ENCODE measurements at regions not wholly inside any gene's neighbourhood (a gene's known extent, or its start where the extent isn't known, plus 50 kb on each side); places are given as distances from the start of the nearest gene placed in this dataset.

- TF ChIP-seq ZNF302 (CRISPR knock-in tag; IDR thresholded peaks at IDR 0.05) (no peak), MAFK (IDR thresholded peaks at IDR 0.05; ENCODE audit: partially characterized antibody) (no peak), MAX (IDR thresholded peaks at IDR 0.05) (no peak), HES2 (IDR thresholded peaks at IDR 0.05) (no peak), HOXA7 (CRISPR knock-in tag; IDR thresholded peaks at IDR 0.05) (no peak)
- H3K4me2 ChIP-seq = no peak overlapping the region
- CTCF ChIA-PET = no interaction called here
- ATAC-seq (no peak), DNase-seq (ENCODE audit: low read depth in 1 of 2, low spot score in 1 of 2) (no peak), FAIRE-seq (no peak)
- no peaks in the 10 kb centered on the region for H3K4me1 ChIP-seq
- POLR2A ChIA-PET = no interaction called here
- H3K27ac ChIP-seq = no peak overlapping the region
- no peaks in the 10 kb centered on the region for H3K9me3 ChIP-seq
- WGBS (ENCODE audit: missing lambda C conversion rate) = 86% methylated on average over 8 of the region's 12 CpGs
- no peak overlapping the region for H3K4me3 ChIP-seq
Observed at GRCh38 chr22:44385781-44386180, 73.0 kb upstream of the SHISAL1 start.

GRCh38 chr22:44385296-44385610 lies 72.5 kb upstream of the SHISAL1 start:
- H3K4me3 ChIP-seq = no peak overlapping the region
- H3K4me2 ChIP-seq = no peak overlapping the region
- H3K27ac ChIP-seq = no peak overlapping the region; a peak in 1 of 6 replicates
- no peaks in the 10 kb centered on the region for H3K9me3 ChIP-seq
- TF ChIP-seq NR3C1 (IDR thresholded peaks at IDR 0.05) = no peak
- no peak for TF ChIP-seq FOSL2 (IDR thresholded peaks at IDR 0.05)
- TF ChIP-seq FOSL2 (CRISPR knock-in tag; IDR thresholded peaks at IDR 0.05) = no peak
- TF ChIP-seq MAZ (IDR thresholded peaks at IDR 0.05; ENCODE audit: borderline replicate concordance, low read depth, low read length) = no peak
- no peak for TF ChIP-seq HEYL (CRISPR knock-in tag; IDR thresholded peaks at IDR 0.05)
- FAIRE-seq (no peak), DNase-seq (ENCODE audit: low read depth in 1 of 2, low spot score in 1 of 2) (no peak), ATAC-seq (no peak)
- CTCF ChIA-PET = no interaction called here
- no peaks in the 10 kb centered on the region for H3K4me1 ChIP-seq
- POLR2A ChIA-PET = no interaction called here
- 71% methylated on average over 5 of the region's 14 CpGs for WGBS (ENCODE audit: missing lambda C conversion rate)

GRCh38 chr22:44384563-44385295 lies 72.0 kb upstream of the SHISAL1 start:
- ChIA-PET POLR2A (no interaction called here), CTCF (interaction anchor here (0.8 kb wide), 1 partner anchor 37 kb away, joined by 3 read pairs; no protein-coding TSS in a partner anchor)
- FAIRE-seq (no peak), ATAC-seq (no peak; a peak in 1 of 6 replicates), DNase-seq (ENCODE audit: low read depth in 1 of 2, low spot score in 1 of 2) (no peak)
- WGBS (ENCODE audit: missing lambda C conversion rate) = 85% methylated on average over 8 of the region's 12 CpGs
- Histone ChIP-seq H3K4me2 (no peak overlapping the region), H3K4me1 (no peaks in the 10 kb centered on the region), H3K4me3 (no peak overlapping the region), H3K27ac (no peak overlapping the region; a peak in 1 of 6 replicates), H3K9me3 (no peaks in the 10 kb centered on the region)
- TF ChIP-seq CHD2 (IDR thresholded peaks at IDR 0.05; ENCODE audit: low read length, partially characterized antibody) (no peak), NFE2L2 (conservative IDR thresholded peaks at IDR 0.05; ENCODE audit: low read length) (no peak), ZNF302 (CRISPR knock-in tag; IDR thresholded peaks at IDR 0.05) (no peak), BCL3 (IDR thresholded peaks at IDR 0.05) (no peak), SREBF2 (IDR thresholded peaks at IDR 0.05) (no peak), ELK1 (IDR thresholded peaks at IDR 0.05; ENCODE audit: low read depth, low read length) (no peak), ESRRA (IDR thresholded peaks at IDR 0.05; ENCODE audit: borderline replicate concordance, low read length) (no peak), KDM5A (IDR thresholded peaks at IDR 0.05) (no peak), EP300 (IDR thresholded peaks at IDR 0.05) (no peak), HEYL (CRISPR knock-in tag; IDR thresholded peaks at IDR 0.05) (no peak), PBX3 (IDR thresholded peaks at IDR 0.05) (no peak)
